Suprapubic skin (tissue), 4 donors: ENCODE measurements at regions not wholly inside any gene's neighbourhood (a gene's known extent, or its start where the extent isn't known, plus 50 kb on each side); places are given as distances from the start of the nearest gene placed in this dataset.

Experiments
- CTCF ChIP-seq, 2 donors: fragments of 200-600 bp in 1 of 2; fragments of 450-650 bp in 1 of 2; sonication (generic) in 1 of 2; IDR thresholded peaks; one replicate each; pipeline ENCODE4 v1.5.1; 2016 to 2019; ENCODE audit warnings: antibody characterized with exemption in 2 of 2, mild to moderate bottlenecking in 1 of 2, moderate library complexity in 1 of 2
- EP300 ChIP-seq: sonication (generic); formaldehyde crosslinking; IDR thresholded peaks from one replicate; pipeline ENCODE4 v1.6.1; 2017; ENCODE audit warnings: antibody characterized with exemption
- POLR2A ChIP-seq, 2 donors: fragments of 450-650 bp; IDR thresholded peaks; one replicate each; pipeline ENCODE4 v1.6.1; 2017; ENCODE audit warnings: antibody characterized with exemption in 2 of 2, mild to moderate bottlenecking in 2 of 2, moderate library complexity in 2 of 2
- POLR2AphosphoS5 ChIP-seq, 3 donors: sonication (generic); formaldehyde crosslinking; IDR thresholded peaks; one replicate each; pipeline ENCODE4 v1.6.1; 2017; ENCODE audit warnings: antibody characterized with exemption in 3 of 3

DNA sequence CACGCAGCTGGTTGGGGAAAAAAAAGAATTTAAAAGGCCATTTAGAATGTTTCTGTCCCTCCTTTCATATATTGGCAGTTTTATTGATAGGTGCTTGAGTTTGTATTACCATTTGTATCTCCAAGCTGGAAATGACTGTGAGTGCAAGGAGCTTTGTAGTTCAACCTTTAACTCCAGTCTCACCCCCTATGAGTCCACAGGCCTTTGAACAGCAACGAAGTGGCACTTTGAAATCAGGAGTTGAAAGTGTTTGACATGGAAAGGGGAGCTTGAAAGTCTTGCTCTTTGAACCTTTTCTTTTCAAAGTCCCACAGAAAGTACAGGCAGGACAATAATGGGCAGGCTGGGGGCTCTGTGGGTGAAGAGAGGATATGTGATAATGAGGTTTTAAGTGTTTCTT lies 480.3 kb downstream of the RERGL start:
- TF ChIP-seq POLR2A (IDR thresholded peaks at IDR 0.05) (no peak), POLR2AphosphoS5 (IDR thresholded peaks at IDR 0.05) (no peak), CTCF (IDR thresholded peaks at IDR 0.05) (no peak), EP300 (no peak)
